Tibial nerve (tissue), 3 donors: ENCODE measurements at regions not wholly inside any gene's neighbourhood (a gene's known extent, or its start where the extent isn't known, plus 50 kb on each side); places are given as distances from the start of the nearest gene placed in this dataset.

Experiments
- CTCF ChIP-seq, 5 experiments: fragments of 200-600 bp in 3 of 5; fragments of 450-650 bp in 2 of 5; sonication (generic) in 3 of 5; IDR thresholded peaks; one replicate each; pipeline ENCODE4 v1.5.1; 2016 to 2019; ENCODE audit warnings: antibody characterized with exemption in 5 of 5, mild to moderate bottlenecking in 3 of 5, moderate library complexity in 2 of 5
- POLR2A ChIP-seq, 2 donors: fragments of 450-650 bp; IDR thresholded peaks; one replicate each; pipeline ENCODE4 v1.6.1; 2017; ENCODE audit warnings: antibody characterized with exemption in 2 of 2, mild to moderate bottlenecking in 2 of 2, moderate library complexity in 2 of 2

GRCh38 chr15:70504988-70505387, 258.4 kb downstream of the UACA start:
- TF ChIP-seq POLR2A (IDR thresholded peaks at IDR 0.05): no peak
- no peak for TF ChIP-seq CTCF (IDR thresholded peaks at IDR 0.05)
